ENCODE measurements at regions not wholly inside any gene's neighbourhood (a gene's known extent, or its start where the extent isn't known, plus 50 kb on each side); places are given as distances from the start of the nearest gene placed in this dataset.
"Not testable (repeated sequence)": the region's sequence is repeated elsewhere in the genome, so short reads cannot be mapped to it uniquely, and the experiment has no call there.

DNA sequence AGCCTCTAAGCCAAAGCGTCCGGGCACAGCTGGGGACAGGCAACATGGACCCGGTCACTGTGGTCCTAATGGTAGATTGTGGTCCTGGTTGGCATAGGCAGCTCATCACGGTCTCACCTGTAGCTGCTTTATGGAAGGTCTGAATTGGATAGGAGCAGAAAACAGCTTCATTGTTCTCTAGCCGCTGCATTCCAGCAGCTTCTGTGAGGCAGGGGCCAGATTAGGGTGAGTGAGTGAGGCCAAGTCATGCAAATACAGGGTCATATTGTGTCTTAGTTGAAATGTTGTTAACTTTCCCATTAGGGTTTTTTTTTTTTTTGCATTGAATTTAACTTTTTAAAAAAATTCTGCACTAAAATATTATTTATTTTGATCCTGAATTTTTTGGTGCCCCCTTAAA, 105.4 kb upstream of the SULF2 start:
- DNase-seq (ENCODE audit: low read depth) = not testable (repeated sequence)

DNA sequence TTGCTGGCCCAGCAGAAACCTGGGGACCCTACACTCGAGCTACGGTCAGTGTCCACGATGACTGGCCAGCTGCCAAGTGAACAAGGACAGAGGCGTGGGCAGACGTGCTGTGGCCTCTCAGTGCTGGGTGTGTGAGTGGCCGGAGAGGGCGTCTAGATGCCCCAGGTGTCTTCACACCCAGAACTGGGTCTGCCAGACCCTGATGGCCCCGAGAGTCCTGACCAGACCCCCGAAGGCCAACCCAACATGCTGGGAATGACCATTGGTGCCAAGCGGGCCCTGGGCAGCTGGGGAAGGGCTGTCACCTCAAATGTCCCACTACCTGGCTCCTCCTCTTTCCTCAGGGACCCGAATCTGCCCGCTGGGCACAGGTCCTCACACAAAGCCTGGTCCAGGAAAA, 104.5 kb upstream of the SULF2 start:
- not testable (repeated sequence) for DNase-seq (ENCODE audit: low read depth)

DNA sequence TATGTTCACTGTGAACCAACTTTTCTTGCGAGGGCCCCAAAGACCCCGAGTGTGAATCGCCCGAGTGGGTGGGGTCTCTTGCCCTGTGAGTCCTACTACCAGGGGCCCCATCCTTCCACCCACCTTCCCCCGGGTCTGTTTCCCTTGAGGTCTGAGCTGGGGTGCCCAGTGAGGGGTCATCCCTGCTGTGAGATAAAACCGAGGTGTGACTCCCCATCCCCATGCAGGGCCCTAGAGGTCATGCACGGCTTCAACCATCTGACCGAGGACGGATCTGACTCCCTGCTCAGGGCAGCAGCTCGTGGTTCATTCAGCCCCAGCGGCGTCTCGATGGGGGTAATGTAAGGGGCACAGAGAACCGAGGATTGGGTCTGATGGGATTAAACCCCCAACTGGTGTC, 103.1 kb upstream of the SULF2 start:
- no peak for DNase-seq (ENCODE audit: low read depth)

DNA sequence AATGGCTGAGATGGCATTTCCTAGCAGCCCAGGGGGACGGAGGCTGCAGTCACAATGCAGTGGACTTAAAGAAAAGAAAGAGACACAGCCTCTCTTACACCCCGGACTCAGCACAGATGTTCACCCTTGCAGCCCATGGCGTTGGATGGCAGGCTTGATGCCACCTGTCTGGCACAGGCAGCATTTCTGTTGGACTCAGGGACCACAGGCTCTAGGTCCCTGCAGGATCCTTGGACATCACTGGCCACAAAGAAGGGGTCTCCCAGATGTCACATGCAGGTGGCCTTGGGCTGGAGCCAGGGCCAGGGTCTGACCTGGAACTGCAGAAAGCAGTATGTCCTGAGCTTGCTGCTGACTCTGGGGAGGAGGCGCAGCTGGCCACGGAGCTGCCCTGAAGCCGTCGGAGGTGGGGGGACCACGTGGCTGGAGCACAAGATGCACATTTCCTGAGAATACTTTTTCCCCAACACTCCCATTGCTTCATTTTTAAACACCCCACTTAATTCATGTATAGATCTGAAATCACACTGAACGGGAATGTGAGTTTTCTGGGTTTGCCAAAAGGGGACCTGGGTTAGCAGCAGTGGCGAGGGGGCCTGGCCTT, 102.3 kb upstream of the SULF2 start:
- DNase-seq (ENCODE audit: low read depth) = no peak

DNA sequence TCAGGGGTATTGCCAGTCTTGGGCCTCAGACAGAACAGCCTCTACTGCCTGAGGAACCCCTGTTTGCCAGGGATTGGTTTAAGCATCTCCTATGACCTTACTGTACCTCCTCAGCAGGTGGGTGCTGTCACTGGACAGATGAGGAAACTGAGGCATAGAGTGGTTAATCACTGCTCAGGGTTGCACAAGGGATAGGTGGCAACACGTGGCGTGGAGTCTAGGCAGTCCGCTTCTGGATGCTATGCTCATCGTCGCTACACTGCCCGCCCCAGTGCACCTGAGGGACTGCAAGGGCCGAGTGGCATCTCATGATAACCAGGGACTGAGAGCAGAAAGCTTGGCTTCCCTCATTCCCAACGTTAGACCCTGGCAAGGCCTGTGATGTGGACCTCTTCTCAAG, 101.8 kb upstream of the SULF2 start:
- no peak for DNase-seq (ENCODE audit: low read depth)

DNA sequence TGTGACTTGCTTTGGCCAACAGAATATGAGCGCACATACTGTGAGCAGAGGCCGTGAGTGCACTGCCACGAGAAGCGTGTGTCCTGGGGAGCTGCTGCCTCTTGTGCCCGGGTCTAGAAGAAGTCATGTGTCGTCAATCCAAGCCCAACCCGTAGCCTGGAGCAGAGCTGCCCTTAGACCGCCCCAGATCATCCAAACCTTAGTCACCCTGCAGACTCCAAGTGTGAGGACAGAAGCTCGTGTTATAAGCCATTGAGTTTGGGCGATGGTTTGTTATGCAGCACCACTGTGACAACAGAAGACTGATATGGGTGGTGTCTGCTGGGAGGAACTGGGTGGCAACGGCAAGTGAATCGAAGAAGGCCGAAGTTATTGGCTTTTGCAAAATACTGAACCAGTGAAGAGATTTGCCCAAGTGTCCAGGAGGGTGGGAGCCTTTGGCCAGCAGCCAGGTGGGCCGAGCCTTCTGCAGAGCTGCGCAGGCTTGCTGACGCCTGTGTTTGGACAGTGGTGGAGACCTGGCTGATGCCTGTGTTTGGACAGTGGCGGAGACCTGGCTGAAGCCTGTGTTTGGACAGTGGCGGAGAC, 101.3 kb upstream of the SULF2 start:
- no peak for DNase-seq (ENCODE audit: low read depth)

DNA sequence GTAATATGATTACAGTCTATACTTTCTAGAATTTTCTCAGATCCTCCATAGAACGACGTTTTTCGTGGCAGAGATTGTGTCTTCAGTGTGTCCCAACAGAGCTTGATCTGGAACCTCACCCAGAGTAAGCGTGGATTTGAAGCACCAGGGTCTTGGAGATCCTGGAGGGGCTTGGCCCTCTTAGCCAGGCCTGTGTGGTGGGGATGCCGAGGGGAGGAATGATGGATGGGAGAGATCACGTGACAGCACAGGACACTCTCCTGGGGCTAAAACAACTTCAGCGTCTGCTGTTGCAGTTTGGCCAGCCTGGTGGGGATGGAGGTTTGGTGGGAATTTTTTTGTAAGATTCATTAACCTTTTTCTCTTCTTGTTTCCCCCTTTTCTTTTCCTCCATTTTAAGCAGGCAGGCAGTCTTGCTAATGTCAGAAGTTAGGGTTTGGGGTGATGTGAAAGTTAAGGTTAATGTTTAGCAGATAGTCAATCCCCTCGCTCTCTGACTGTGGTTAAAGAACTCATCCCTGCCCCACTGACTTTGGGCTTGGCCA, 100.7 kb upstream of the SULF2 start:
- DNase-seq (ENCODE audit: low read depth) = no peak

DNA sequence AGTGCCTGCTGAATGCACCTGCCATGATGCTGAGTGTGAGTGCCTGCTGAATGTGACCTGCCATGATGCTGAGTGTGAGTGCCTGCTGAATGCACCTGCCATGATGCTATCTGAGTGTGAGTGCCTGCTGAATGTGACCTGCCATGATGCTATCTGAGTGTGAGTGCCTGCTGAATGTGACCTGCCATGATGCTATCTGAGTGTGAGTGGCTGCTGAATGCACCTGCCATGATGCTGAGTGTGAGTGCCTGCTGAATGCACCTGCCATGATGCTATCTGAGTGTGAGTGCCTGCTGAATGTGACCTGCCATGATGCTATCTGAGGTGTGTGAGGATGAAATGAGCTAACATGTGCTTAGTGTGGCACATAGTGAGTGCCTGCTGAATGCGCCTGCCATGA, 98.7 kb upstream of the SULF2 start:
- DNase-seq (ENCODE audit: low read depth) = not testable (repeated sequence)

DNA sequence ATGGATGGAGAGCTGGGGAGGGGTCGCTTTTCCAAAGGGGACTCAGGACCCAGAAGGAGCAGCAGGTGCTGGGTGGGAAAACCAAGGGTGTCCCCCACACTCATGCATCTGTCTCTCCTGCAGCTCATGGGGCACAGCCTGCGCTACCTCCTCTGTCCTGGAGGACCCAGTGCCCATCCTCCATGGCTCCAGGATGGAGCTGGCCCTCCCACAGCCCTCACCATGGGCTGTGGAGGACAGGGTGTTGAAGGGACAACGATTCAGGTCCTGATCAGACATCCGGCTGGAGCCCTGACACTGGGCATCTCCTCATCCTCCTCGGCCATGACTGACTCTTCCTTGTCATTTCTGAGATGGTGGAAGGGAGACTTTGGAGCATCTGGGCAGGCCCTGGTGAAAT, 97.9 kb upstream of the SULF2 start:
- DNase-seq (ENCODE audit: low read depth) = no peak

DNA sequence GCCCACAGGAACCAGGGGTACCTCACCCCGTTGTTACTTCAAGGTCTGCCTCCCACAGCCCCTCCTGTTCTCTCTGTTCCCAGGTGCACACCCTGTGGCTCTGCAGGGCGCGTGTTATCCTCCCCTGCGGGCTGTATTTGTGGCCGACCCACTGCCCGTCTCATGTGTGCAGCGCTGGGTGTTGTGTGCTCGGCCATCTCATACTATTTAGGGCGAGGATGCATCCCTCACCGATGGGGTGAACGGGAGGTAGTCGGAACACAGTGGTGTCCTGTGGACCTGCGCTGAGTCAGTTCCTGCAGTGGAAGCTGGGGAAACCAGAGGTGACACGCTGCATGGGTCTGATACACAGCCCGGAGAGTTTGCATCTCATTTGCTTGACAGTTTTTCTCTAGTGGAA, 94.5 kb upstream of the SULF2 start:
- no peak for DNase-seq (ENCODE audit: low read depth)

DNA sequence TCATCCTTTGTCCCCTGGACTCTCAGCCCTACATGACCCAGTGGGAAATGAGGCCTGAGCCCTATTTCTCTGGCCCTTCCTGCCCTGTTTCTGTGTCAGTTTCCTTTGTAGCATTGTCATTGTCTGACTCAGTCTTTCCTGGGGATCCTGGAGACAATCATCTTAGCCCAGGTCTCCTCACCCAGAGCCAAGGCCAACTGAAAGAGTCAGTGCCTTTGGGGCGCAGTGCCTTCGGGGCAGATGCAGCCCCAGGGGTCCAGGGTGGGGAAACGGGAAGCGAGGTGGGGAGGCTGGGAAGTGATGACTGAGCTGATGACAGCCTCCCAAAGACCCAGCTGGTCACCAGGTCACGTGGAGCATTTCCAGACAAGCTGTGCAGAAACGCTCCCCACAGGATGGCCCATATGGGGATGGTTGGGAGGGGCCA, 93.3 kb upstream of the SULF2 start:
- no peak for DNase-seq (ENCODE audit: low read depth)

DNA sequence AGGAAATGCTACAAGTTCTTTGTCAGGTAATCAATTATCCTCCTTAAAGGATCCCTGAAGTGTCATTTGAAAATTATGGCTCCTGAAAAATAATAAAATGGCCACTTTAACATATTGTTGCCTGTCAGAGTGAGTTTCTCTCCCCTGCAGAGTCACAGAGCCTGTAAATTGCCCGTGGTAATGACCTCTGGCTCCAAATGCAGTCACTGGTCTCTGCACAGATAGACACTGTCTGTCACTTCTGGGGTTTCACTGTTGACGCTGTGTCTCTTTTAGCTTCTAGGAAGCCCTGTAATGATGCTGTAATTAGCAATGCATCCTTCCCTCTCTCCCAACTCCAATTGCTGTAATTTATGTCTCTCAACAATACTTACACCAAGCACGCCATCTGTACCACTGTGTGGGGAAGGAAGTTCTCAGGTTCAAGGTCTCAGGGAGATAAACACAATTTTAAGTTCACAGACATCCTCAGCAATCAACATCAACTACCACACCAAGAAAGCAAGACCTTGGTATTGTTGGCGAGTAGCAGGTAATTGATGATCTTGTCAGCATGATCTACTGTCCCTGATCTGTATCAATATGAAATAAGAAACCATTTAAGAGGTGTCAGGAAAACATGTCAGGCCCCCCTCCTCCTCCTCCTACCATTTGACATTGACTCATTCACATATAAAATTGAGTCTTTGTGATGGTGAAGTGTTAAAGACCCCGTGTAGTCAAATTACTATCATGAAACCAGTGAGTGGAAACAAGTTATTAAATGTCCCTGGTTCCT, 91.2 kb upstream of the SULF2 start:
- no peak for DNase-seq (ENCODE audit: low read depth)

DNA sequence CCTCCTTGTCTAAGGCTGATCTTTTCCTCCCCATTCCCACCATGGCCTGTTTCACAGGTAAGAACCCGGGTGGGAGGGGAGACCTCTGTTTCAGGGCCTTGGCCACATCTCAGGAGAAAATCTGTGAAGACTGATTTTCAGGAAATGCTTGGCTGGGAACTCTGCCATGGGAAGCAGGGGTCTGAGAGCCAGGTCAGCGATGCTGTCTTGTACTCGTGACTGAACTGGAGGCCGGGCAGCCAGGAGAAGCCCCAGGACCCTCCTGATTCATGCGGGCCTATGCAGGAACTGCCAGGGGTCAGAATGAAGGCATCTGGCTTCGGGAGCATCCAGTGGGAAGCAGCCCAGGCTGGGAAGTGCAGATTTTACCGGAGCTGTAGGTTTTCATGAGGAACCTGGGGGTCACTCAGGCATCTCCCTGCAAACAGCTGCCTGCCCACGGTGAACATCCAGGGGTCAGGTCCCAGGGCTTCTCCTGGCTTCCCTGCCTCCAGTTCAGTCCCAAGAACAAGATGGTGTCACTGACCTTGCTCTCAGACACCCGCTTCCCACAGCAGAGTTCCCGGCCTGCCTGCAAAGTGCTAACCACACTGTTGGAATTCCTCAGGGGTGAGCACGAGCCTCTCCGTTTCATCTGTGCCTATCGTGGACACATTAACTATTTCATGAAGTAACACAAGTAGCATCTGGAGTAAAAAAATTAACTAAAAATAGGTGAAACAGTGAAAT, 90.2 kb upstream of the SULF2 start:
- no peak for DNase-seq (ENCODE audit: low read depth)

DNA sequence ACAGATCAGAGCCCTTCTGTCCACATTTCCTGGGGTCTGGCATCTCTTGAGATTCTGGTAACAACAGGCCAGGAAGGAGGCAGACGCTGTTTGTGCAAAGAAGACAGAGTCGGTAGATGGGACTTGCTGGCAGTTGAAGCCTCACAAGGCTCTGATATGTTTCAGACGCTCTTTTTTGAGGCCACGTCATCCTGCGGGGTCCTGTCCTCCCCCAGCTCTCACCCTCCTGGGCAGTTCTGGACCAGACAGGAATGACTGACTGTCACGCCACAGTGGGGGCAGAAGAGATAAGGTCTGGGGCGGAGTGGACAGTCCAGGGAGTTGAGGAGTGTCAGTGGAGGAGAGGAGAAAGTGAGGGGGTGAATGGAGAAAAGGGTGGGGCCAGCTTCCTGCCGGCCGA, 87.1 kb upstream of the SULF2 start:
- no peak for DNase-seq (ENCODE audit: low read depth)

DNA sequence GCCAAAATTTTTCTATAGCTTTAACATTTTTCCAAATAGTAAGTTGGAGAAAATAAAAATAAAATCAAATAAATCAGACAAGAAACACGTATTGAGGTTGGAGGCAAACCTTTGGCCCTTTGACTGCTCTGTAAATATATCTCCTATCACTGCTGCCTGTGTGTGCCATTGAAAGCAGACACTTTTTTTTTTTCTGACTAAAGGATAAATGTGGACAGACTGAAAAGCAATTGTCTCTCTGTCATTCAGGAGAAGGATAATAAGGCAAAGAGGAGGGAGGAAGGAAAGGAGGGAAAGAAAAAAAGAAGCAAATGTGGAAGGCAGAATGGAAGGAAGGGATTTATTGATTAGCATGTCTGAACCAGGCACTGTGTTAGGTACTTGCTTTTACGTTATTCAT, 85.2 kb upstream of the SULF2 start:
- no peak for DNase-seq (ENCODE audit: low read depth)

DNA sequence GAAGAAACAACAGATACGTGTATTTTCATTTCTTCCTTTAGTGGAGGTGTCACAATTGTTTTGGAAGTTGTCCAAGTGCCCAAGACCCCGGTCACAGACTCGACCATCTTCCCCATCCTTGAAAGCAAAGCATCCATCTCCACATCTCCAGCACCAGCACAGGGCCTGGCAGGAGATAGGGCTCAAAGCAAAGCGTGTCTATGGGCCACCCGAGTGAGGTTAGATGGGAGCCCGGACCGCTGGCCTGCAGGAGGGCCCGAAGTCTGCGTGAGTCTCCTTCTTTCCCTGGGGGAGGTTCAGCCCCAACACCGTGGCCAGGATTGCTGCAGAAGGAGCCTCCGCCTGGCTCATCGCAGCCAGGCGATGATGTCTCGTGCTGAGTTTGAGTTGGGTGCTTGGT, 83.5 kb upstream of the SULF2 start:
- DNase-seq (ENCODE audit: low read depth) = no peak

DNA sequence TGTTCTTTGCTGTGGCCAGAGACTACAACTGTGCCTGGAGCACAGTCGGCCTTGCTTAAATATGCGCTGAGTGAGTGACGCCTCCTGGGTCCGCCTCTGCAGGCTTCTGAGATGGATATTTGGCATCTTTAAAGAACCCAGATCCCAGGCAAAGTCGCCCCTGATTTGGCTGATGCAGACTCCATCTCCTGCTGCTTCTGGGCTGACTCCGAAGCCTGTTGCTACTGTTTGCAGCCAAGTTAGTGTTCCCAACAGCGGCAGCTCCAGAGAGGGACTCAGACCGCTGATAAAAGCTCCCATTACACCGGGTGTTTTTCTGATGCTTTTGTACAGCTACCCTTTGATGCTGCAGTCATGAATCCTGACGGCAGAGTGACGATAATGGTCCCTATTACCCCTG, 83.0 kb upstream of the SULF2 start:
- DNase-seq (ENCODE audit: low read depth) = no peak

DNA sequence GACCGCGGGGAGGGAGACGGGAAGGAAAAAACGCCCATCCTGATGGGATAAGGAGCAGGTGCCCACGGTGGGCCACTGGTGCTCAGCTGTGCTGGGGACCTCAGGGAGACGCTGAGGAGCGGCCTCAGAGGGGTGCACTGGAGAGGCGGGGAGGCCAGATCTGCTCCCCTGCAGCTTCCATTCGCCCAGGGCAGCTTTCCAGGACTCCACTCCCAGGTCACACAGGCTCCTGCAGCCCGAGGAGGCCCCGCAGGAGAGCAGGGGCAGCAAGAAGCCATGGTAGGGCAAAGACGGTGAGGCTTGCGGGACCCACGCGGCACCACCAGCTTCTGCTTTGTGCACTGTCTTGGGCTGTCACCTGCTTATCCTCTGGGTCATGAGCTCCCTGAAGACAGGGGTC, 82.5 kb upstream of the SULF2 start:
- no peak for DNase-seq (ENCODE audit: low read depth)

DNA sequence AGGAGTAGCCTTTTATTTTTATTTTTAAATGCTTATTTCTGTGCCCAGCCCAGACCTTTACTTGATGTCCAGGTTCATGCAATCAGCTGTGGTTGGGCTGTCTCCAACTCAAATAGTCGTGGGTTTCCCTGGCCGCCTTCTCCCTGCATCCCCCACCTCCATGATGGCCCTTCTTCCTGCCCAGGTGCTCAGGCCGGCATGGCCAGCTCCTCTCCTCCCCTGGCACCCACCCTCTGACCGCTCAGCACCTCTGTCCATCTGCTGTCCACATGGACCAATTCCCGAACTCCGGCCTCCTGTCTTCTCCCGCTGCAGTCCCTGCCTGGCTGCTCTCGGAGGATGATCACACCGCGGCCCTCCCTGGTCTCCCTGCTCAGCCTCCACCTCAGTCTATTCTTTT, 81.2 kb upstream of the SULF2 start:
- no peak for DNase-seq (ENCODE audit: low read depth)

DNA sequence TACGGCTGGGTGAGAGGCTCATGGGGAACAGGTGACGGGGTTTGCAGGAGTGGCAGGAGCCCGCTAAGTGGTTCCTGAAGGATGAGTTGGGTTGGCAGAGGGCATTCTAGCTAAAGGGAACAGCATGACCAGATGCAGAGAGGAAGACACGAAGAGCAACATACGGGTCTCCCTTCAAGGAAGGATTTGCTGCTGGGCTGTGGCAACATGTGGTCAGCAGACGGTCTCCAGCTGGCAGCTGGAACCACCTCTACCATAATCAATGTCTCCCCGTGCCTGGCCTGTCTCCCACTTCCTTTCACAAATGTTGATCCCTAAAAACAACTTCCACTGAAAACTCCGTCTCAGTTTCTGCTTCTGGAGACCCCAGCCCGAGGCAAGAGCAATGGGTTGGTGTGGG, 80.6 kb upstream of the SULF2 start:
- no peak for DNase-seq (ENCODE audit: low read depth)

DNA sequence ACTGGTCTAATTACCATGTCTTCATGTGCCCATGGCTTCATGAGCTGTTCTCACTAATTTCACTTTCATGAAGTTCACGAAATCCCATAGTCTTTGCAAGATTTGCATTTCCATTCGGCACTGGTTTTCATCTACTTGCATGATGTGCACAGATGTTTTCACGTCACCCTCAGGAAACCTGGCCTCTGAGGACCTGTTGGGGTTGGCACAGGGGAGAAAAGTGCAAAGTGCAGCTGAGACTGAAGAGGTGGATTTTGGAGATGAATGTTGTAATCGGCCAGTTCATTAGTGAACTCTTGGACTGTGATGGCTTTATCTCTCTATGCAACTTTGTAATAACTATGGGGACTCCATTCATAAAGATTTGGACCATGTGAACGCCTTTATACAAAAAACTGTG, 80.2 kb upstream of the SULF2 start:
- no peak for DNase-seq (ENCODE audit: low read depth)

DNA sequence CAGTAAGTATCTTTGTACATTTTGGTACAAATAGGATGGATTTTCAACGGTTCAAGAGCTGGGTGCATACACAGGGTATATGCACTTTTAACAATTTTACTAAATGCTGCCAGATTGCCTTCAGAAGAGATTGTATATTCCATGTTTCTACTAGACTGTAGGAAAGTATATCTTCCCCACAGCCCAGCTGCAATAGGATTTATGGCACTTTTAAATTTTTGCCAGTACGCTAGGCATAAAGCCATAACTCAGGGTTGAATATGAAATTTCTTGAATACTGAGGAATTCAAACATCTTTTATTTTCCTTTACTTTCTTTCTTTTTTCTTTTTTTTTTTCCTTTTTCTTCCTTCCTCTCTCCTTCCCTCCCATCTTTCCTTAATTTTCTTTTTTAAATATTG, 78.7 kb upstream of the SULF2 start:
- DNase-seq (ENCODE audit: low read depth) = no peak

Data from stromal cell of bone marrow (primary cell).